VCaP (cell line): ENCODE measurements at regions not wholly inside any gene's neighbourhood (a gene's known extent, or its start where the extent isn't known, plus 50 kb on each side); places are given as distances from the start of the nearest gene placed in this dataset.

Experiments used
- H3K27ac ChIP-seq: fragments of 450-650 bp; 2 replicates; pipeline ENCODE4 v1.5.1; 2017
- CTCF ChIP-seq: fragments of 450-650 bp; conservative IDR thresholded peaks from 2 replicates; pipeline ENCODE4 v1.5.1; 2017; ENCODE audit warnings: mild to moderate bottlenecking, moderate library complexity

- no peak for TF ChIP-seq CTCF
- H3K27ac ChIP-seq, result no peak overlapping the region
Measured at GRCh38 chr2:9089831-9090230, 86.3 kb upstream of the MBOAT2 start.

GRCh38 chr2:9087121-9087681 lies 83.7 kb upstream of the MBOAT2 start:
- TF ChIP-seq CTCF, result no peak
- no peak overlapping the region for H3K27ac ChIP-seq

GRCh38 chr2:9086465-9086864 lies 83.0 kb upstream of the MBOAT2 start:
- H3K27ac ChIP-seq, result no peak overlapping the region
- no peak for TF ChIP-seq CTCF

GRCh38 chr2:9085353-9085752 lies 81.9 kb upstream of the MBOAT2 start:
- TF ChIP-seq CTCF, result no peak
- no peak overlapping the region for H3K27ac ChIP-seq

- no peak for TF ChIP-seq CTCF
- H3K27ac ChIP-seq, result no peak overlapping the region
Measured at GRCh38 chr2:9083287-9083686, 79.8 kb upstream of the MBOAT2 start.

GRCh38 chr2:9082158-9082557 lies 78.7 kb upstream of the MBOAT2 start:
- TF ChIP-seq CTCF, result no peak
- no peak overlapping the region for H3K27ac ChIP-seq

GRCh38 chr2:9081750-9082149 lies 78.3 kb upstream of the MBOAT2 start:
- no peak overlapping the region for H3K27ac ChIP-seq
- TF ChIP-seq CTCF, result no peak

- TF ChIP-seq CTCF, result no peak
Measured at GRCh38 chr2:9078405-9078804, 74.9 kb upstream of the MBOAT2 start.

More at GRCh38 chr2:9078405-9078804, 74.9 kb upstream of the MBOAT2 start:
- no peak overlapping the region for H3K27ac ChIP-seq
